Peyer's patch (tissue), 4 donors: ENCODE measurements at regions not wholly inside any gene's neighbourhood (a gene's known extent, or its start where the extent isn't known, plus 50 kb on each side); places are given as distances from the start of the nearest gene placed in this dataset.

Experiments
- DNase-seq, 3 donors: peaks; one replicate each; pipeline ENCODE4 v3.0.0-alpha.2; 2017 to 2019
- H3K27ac ChIP-seq, 4 donors: fragments of 200-600 bp; sonication (generic); one replicate each; pipeline ENCODE4 v1.5.1; 2016 to 2019
- H3K27me3 ChIP-seq, 2 donors: fragments of 200-600 bp; sonication (generic); one replicate each; pipeline ENCODE4 v1.5.1; 2019
- H3K36me3 ChIP-seq, 3 donors: fragments of 200-600 bp; sonication (generic); one replicate each; pipeline ENCODE4 v1.5.1; 2016 to 2019
- H3K4me1 ChIP-seq, 4 donors: fragments of 200-600 bp; sonication (generic); one replicate each; pipeline ENCODE4 v1.5.1; 2016 to 2019
- H3K4me3 ChIP-seq, 4 donors: fragments of 200-600 bp; sonication (generic); 1 replicate in 3 of 4; 2 replicates in 1 of 4; pipeline ENCODE4 v1.5.1; 2016 to 2019; ENCODE audit warnings: mild to moderate bottlenecking in 1 of 4
- H3K9me3 ChIP-seq, 4 donors: fragments of 200-600 bp; sonication (generic); one replicate each; pipeline ENCODE4 v1.5.1; 2016 to 2019; ENCODE audit warnings: mild to moderate bottlenecking in 1 of 4
- CTCF ChIP-seq, 6 experiments: fragments of 450-650 bp in 4 of 6; fragments of 200-600 bp in 2 of 6; sonication (generic) in 1 of 6; IDR thresholded peaks; one replicate each; pipeline ENCODE4 v1.5.1; 2017 to 2019; ENCODE audit warnings: antibody characterized with exemption in 6 of 6, mild to moderate bottlenecking in 3 of 6, moderate library complexity in 1 of 6
- POLR2A ChIP-seq, 2 donors: fragments of 450-650 bp; IDR thresholded peaks; one replicate each; pipeline ENCODE4 v1.5.1; 2017; ENCODE audit warnings: antibody characterized with exemption in 2 of 2, mild to moderate bottlenecking in 2 of 2, moderate library complexity in 2 of 2

GRCh38 chr9:119933191-119933590 lies 564.0 kb upstream of the BRINP1 start:
- no peaks in the 10 kb centered on the region for H3K36me3 ChIP-seq
- DNase-seq, result no peak
- no peak overlapping the region for H3K27ac ChIP-seq
- H3K4me3 ChIP-seq, result no peak overlapping the region
- H3K9me3 ChIP-seq, result no peaks in the 10 kb centered on the region
- TF ChIP-seq CTCF (IDR thresholded peaks at IDR 0.05) (no peak), POLR2A (IDR thresholded peaks at IDR 0.05) (no peak)
- H3K27me3 ChIP-seq, result no peaks in the 10 kb centered on the region
- no peaks in the 10 kb centered on the region for H3K4me1 ChIP-seq

- Histone ChIP-seq H3K27ac (no peak overlapping the region), H3K4me3 (no peak overlapping the region), H3K9me3 (no peaks in the 10 kb centered on the region), H3K4me1 (no peaks in the 10 kb centered on the region), H3K36me3 (no peaks in the 10 kb centered on the region), H3K27me3 (no peaks in the 10 kb centered on the region)
- TF ChIP-seq POLR2A (IDR thresholded peaks at IDR 0.05), result no peak
- TF ChIP-seq CTCF (IDR thresholded peaks at IDR 0.05), result no peak
- DNase-seq, result no peak
These were observed 555.5 kb upstream of the BRINP1 start for GRCh38 chr9:119924736-119925135.

GRCh38 chr9:119917175-119917574 lies 547.9 kb upstream of the BRINP1 start:
- DNase-seq, result no peak
- Histone ChIP-seq H3K9me3 (no peaks in the 10 kb centered on the region), H3K27me3 (no peaks in the 10 kb centered on the region), H3K4me3 (no peak overlapping the region), H3K4me1 (no peaks in the 10 kb centered on the region), H3K27ac (no peak overlapping the region), H3K36me3 (no peaks in the 10 kb centered on the region)
- TF ChIP-seq POLR2A (IDR thresholded peaks at IDR 0.05), result no peak
- no peak for TF ChIP-seq CTCF (IDR thresholded peaks at IDR 0.05)

- H3K27me3 ChIP-seq, result no peaks in the 10 kb centered on the region
- H3K36me3 ChIP-seq, result no peaks in the 10 kb centered on the region
- TF ChIP-seq CTCF (IDR thresholded peaks at IDR 0.05) (no peak), POLR2A (IDR thresholded peaks at IDR 0.05) (no peak)
- DNase-seq, result no peak
- no peaks in the 10 kb centered on the region for H3K9me3 ChIP-seq
- no peak overlapping the region for H3K27ac ChIP-seq
- no peaks in the 10 kb centered on the region for H3K4me1 ChIP-seq
- no peak overlapping the region for H3K4me3 ChIP-seq
These were observed 537.8 kb upstream of the BRINP1 start for GRCh38 chr9:119907056-119907455.

GRCh38 chr9:119905724-119906123 lies 536.5 kb upstream of the BRINP1 start:
- no peaks in the 10 kb centered on the region for H3K36me3 ChIP-seq
- no peak overlapping the region for H3K4me3 ChIP-seq
- H3K27me3 ChIP-seq, result no peaks in the 10 kb centered on the region
- H3K4me1 ChIP-seq, result no peaks in the 10 kb centered on the region
- DNase-seq, result no peak
- H3K9me3 ChIP-seq, result no peaks in the 10 kb centered on the region
- H3K27ac ChIP-seq, result no peak overlapping the region
- no peak for TF ChIP-seq CTCF (IDR thresholded peaks at IDR 0.05)
- TF ChIP-seq POLR2A (IDR thresholded peaks at IDR 0.05), result no peak

GRCh38 chr9:119903851-119904250 lies 534.6 kb upstream of the BRINP1 start:
- no peak for DNase-seq
- Histone ChIP-seq H3K4me1 (no peaks in the 10 kb centered on the region), H3K27me3 (no peaks in the 10 kb centered on the region), H3K36me3 (no peaks in the 10 kb centered on the region), H3K27ac (no peak overlapping the region), H3K4me3 (no peak overlapping the region), H3K9me3 (no peaks in the 10 kb centered on the region)
- no peak for TF ChIP-seq CTCF (IDR thresholded peaks at IDR 0.05)
- TF ChIP-seq POLR2A (IDR thresholded peaks at IDR 0.05), result no peak
